Kidney (tissue), 13 donors: ENCODE measurements at regions not wholly inside any gene's neighbourhood (a gene's known extent, or its start where the extent isn't known, plus 50 kb on each side); places are given as distances from the start of the nearest gene placed in this dataset.

Experiments used
- DNase-seq, 5 donors: peaks; one replicate each; pipeline ENCODE4 v3.0.0-alpha.2; 2013 to 2020
- FAIRE-seq: peaks from 2 replicates; lab custom pipeline; 2012; peaks lifted over from hg19 to GRCh38; lab: Jason Lieb, UNC
- H3K27ac ChIP-seq, 2 donors: one replicate each; pipeline ENCODE4 v1.7.0; 2013; ENCODE audit warnings: low read depth in 2 of 2, low read length in 2 of 2, inconsistent platforms in 1 of 2
- H3K27me3 ChIP-seq: one replicate; pipeline ENCODE4 v1.7.1; 2013; ENCODE audit warnings: low read length, inconsistent platforms; ENCODE audit not compliant: control insufficient read depth, insufficient read depth
- H3K36me3 ChIP-seq, 3 donors: one replicate each; pipeline versions ENCODE4 v1.7.0 to v1.7.1; 2013; ENCODE audit warnings: low read length in 3 of 3, control low read depth in 1 of 3, inconsistent platforms in 1 of 3; ENCODE audit not compliant: insufficient read depth in 3 of 3, control insufficient read depth in 2 of 3
- H3K4me1 ChIP-seq, 3 donors: one replicate each; pipeline versions ENCODE4 v1.7.0 to v1.7.1; 2013; ENCODE audit warnings: low read length in 3 of 3, inconsistent platforms in 1 of 3, low read depth in 1 of 3; ENCODE audit not compliant: control insufficient read depth in 2 of 3, insufficient read depth in 2 of 3
- H3K4me3 ChIP-seq, 3 donors: one replicate each; pipeline versions ENCODE4 v1.7.0 to v1.8.1; 2013; ENCODE audit warnings: low read length in 3 of 3, control low read depth in 1 of 3, inconsistent platforms in 1 of 3
- H3K9ac ChIP-seq, 3 donors: one replicate each; pipeline versions ENCODE4 v1.7.0 to v1.7.1; 2013; ENCODE audit warnings: low read length in 3 of 3, control low read depth in 1 of 3, inconsistent platforms in 1 of 3
- H3K9me3 ChIP-seq, 3 donors: one replicate each; pipeline versions ENCODE4 v1.7.0 to v1.7.1; 2013; ENCODE audit warnings: low read length in 3 of 3, control low read depth in 1 of 3, inconsistent platforms in 1 of 3; ENCODE audit not compliant: control insufficient read depth in 2 of 3, insufficient read depth in 1 of 3
- intact Hi-C: fragments of 100-400 bp; cut with DNase I; formaldehyde crosslinking; loops from one replicate; pipeline ENCODE4 v1.11.1; 2022
- TF ChIP-seq, protein P1 (sequence below): IDR thresholded peaks from 3 replicates; pipeline ENCODE4 v1.5.1; 2012; ENCODE audit warnings: mild to moderate bottlenecking, moderate library complexity, borderline replicate concordance; ENCODE audit not compliant: insufficient read depth; ENCODE audit errors: extremely low read depth
- donor health status: control.
- donor health status: control.
- donor health status: control.
- donor health status: control.
- donor health status: control.
- donor health status: DM: yes; HTN: yes; CAD: no.
- donor health status: Normal renal cell carcinoma (clear cell type).

DNA sequence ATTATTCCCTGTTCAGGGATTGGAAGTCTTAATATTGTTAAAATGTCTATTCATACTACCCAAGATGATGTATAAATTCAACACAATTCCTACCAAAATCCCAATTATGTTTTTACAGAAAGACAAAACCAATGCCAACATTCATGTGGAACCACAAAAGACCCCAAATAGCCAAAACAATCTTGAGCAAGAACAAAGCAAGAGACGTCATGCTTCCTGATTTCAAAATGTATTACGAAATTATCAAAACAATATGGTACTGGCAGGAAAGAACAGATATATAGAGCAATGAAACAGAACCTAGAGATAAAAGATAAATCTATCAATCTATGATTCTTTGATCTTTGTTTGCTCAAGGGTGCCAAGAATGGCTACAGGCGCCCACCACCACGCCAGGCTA lies 237.9 kb downstream of the TAF11L14 start:
- no peaks in the 10 kb centered on the region for H3K4me1 ChIP-seq
- H3K9me3 ChIP-seq, result no peaks in the 10 kb centered on the region
- DNase-seq (no peak), FAIRE-seq (no peak)
- intact Hi-C loops, result no loop called here
- TF ChIP-seq, protein P1, sequence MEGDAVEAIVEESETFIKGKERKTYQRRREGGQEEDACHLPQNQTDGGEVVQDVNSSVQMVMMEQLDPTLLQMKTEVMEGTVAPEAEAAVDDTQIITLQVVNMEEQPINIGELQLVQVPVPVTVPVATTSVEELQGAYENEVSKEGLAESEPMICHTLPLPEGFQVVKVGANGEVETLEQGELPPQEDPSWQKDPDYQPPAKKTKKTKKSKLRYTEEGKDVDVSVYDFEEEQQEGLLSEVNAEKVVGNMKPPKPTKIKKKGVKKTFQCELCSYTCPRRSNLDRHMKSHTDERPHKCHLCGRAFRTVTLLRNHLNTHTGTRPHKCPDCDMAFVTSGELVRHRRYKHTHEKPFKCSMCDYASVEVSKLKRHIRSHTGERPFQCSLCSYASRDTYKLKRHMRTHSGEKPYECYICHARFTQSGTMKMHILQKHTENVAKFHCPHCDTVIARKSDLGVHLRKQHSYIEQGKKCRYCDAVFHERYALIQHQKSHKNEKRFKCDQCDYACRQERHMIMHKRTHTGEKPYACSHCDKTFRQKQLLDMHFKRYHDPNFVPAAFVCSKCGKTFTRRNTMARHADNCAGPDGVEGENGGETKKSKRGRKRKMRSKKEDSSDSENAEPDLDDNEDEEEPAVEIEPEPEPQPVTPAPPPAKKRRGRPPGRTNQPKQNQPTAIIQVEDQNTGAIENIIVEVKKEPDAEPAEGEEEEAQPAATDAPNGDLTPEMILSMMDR, result no peak
- no peak overlapping the region for H3K27ac ChIP-seq
- no peak overlapping the region for H3K4me3 ChIP-seq
- no peaks in the 10 kb centered on the region for H3K36me3 ChIP-seq
- H3K9ac ChIP-seq, result no peak overlapping the region
- peaks cover 2% of the 10 kb centered on the region for H3K27me3 ChIP-seq

DNA sequence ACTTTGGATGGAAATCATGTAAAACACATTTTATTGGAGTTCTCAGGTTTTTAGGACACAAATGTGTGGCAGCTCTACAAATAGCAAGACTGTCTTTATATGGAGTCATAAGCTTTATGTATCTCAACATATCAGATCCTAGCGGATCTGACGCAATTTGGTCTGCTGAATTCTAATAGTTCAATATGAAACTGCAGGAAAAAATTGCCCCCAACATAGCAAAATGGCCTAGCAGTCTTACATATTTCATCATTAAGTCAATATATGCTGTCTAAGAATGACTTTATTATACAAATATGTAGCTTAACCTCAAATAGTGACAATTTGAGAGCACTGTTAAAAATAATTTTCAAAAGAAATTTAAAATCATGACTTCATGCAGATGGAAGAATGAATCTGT lies 244.3 kb downstream of the TAF11L14 start:
- no peaks in the 10 kb centered on the region for H3K9me3 ChIP-seq
- DNase-seq (no peak), FAIRE-seq (no peak)
- TF ChIP-seq, protein P1, result no peak
- H3K27me3 ChIP-seq, result no peaks in the 10 kb centered on the region
- H3K4me3 ChIP-seq, result no peak overlapping the region
- no peak overlapping the region for H3K27ac ChIP-seq
- H3K4me1 ChIP-seq, result no peaks in the 10 kb centered on the region
- intact Hi-C loops, result no loop called here
- H3K36me3 ChIP-seq, result no peaks in the 10 kb centered on the region
- no peak overlapping the region for H3K9ac ChIP-seq

DNA sequence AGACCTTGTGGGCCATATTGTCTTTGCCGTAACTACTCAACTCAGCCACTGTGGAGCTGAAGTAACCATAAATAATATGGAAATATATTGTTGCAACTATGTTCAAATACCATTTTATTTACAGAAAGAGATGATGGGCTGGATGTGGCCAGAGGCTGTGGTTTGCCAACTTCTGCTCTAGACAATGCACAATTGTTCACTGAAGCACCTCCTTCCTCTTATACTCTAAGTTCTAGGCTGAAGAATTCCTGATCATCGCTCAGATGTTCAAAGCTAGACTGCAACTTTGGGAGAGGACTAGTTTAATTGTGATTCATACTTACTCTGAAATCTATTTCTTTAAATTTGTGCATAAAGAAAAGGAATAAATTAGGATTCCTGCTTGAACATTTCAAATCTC lies 245.0 kb downstream of the TAF11L14 start:
- H3K4me1 ChIP-seq, result no peaks in the 10 kb centered on the region

More for the DNA sequence above, 245.0 kb downstream of the TAF11L14 start:
- intact Hi-C loops, result no loop called here
- Histone ChIP-seq H3K4me3 (no peak overlapping the region), H3K27me3 (no peaks in the 10 kb centered on the region), H3K36me3 (no peaks in the 10 kb centered on the region), H3K9ac (no peak overlapping the region), H3K9me3 (no peaks in the 10 kb centered on the region), H3K27ac (no peak overlapping the region)
- no peak for FAIRE-seq
- TF ChIP-seq, protein P1, result no peak
- no peak for DNase-seq
